22Rv1 (cell line): ENCODE measurements at regions not wholly inside any gene's neighbourhood (a gene's known extent, or its start where the extent isn't known, plus 50 kb on each side); places are given as distances from the start of the nearest gene placed in this dataset.

Experiments used
- H3K27ac ChIP-seq: fragments of 450-650 bp; 2 replicates; pipeline ENCODE4 v1.5.1; 2017
- CTCF ChIP-seq: fragments of 450-650 bp; IDR thresholded peaks from 2 replicates; pipeline ENCODE4 v1.5.1; 2017; ENCODE audit warnings: mild to moderate bottlenecking
- ZFX ChIP-seq: fragments of 450-650 bp; IDR thresholded peaks from 2 replicates; pipeline ENCODE4 v1.6.1; 2017; ENCODE audit warnings: antibody characterized with exemption, borderline replicate concordance

GRCh38 chr4:20122198-20122988 lies 129.3 kb upstream of the SLIT2 start:
- H3K27ac ChIP-seq, result no peak overlapping the region

DNA sequence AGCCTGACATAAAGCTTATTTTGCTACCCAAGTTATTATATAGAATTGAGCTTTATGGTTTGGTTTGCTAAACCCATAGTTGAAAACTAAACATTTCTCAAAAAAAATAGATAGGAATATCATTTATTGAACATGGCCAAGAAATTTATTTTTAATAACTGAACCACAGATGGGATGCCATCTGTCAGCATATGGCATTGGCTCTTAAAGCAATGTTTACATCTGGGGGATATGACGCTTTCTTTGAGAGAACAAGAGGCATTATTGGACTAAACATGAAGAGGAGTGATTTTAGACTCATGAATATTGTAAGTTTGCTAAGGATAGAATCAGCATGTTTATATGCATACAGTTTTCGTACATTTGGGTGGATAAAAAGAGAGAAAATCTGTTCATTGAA lies 132.6 kb upstream of the SLIT2 start:
- TF ChIP-seq ZFX (no peak), CTCF (no peak)
- H3K27ac ChIP-seq, result no peak overlapping the region

More at GRCh38 chr4:20122198-20122988, 129.3 kb upstream of the SLIT2 start:
- TF ChIP-seq ZFX, result no peak
- no peak for TF ChIP-seq CTCF

DNA sequence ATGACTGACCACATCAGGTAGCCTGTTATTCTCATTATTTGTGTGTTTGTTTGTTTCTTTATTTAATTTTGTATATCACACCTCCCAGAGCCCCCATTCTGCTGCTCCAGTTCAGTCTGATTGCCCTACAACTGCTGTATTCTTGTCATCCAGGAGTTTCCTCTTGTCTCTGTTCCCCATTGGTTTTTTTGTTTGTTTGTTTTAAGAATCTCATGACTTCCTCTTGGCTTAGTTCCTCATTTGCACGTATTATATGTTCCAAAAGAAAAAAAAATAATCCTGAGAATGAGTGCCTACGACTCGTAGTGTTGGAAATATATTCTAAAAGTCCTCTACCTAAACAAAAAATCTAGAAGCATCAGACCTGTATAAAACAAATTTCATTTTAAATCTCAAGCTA lies 142.3 kb upstream of the SLIT2 start:
- no peak overlapping the region for H3K27ac ChIP-seq
- no peak for TF ChIP-seq ZFX
- no peak for TF ChIP-seq CTCF

- H3K27ac ChIP-seq, result no peak overlapping the region
- TF ChIP-seq ZFX, result no peak
- TF ChIP-seq CTCF, result no peak
These were observed 144.8 kb upstream of the SLIT2 start for GRCh38 chr4:20106921-20107320.

GRCh38 chr4:20101831-20102230 lies 149.9 kb upstream of the SLIT2 start:
- TF ChIP-seq CTCF, result no peak
- TF ChIP-seq ZFX, result no peak
- no peak overlapping the region for H3K27ac ChIP-seq

GRCh38 chr4:20096911-20097310 lies 154.8 kb upstream of the SLIT2 start:
- no peak for TF ChIP-seq ZFX
- no peak for TF ChIP-seq CTCF
- no peak overlapping the region for H3K27ac ChIP-seq

DNA sequence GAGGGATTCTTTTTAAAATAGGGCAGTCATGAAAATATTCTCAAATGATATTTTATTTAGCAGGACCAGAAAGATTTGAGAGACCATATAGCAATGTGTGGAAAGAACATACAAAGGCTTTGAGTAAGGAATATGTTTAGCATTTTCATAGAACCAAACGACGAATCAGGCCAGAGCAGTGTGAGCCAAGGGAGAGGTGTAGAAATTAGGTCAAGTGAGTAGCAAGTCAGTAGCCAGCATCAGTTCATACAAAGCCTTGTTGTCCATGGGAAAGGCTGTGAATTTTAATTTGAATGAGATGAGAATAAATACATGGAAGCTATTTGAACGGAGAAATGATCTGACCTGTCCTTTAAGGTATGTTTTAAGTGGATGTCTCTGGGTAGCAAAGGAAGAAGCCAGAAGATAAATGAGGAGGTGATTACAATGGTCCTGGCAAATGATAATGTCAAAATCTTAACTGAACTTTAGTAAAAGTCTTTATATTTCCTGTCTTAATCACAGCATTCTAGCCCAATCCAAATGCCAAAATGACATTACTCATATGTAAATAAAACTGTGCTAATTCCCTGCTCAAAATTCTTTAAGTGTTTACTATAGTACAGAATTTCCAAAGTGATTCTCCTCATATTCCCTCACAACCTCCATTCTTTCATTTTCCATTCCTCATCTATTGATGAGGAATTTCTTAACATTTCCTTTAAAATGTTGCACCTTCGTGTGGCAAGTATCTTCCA lies 155.7 kb upstream of the SLIT2 start:
- H3K27ac ChIP-seq, result no peak overlapping the region
- TF ChIP-seq CTCF, result no peak
- no peak for TF ChIP-seq ZFX
